Cardiac muscle cell (in vitro differentiated cells and primary cell): ENCODE measurements at regions not wholly inside any gene's neighbourhood (a gene's known extent, or its start where the extent isn't known, plus 50 kb on each side); places are given as distances from the start of the nearest gene placed in this dataset.

Source experiments
- DNase-seq, 2 donors: peaks; one replicate each; pipeline versions ENCODE4 v3.0.0 to v3.0.0-alpha.2; 2010 to 2017; ENCODE audit warnings: low read depth in 1 of 2, low spot score in 1 of 2
- H3K27ac ChIP-seq: fragments of 200-600 bp; sonication (generic); 2 replicates; pipeline ENCODE4 v1.5.1; 2016
- H3K27me3 ChIP-seq: fragments of 200-600 bp; sonication (generic); 2 replicates; pipeline ENCODE4 v1.6.0; 2016; ENCODE audit warnings: control low read depth
- H3K36me3 ChIP-seq: fragments of 200-600 bp; sonication (generic); 2 replicates; pipeline ENCODE4 v1.5.1; 2016; ENCODE audit warnings: control low read depth
- H3K4me1 ChIP-seq: fragments of 200-600 bp; sonication (generic); 2 replicates; pipeline ENCODE4 v1.8.1; 2017; ENCODE audit warnings: low read depth, mild to moderate bottlenecking, mixed run types
- H3K4me3 ChIP-seq: fragments of 200-600 bp; sonication (generic); 2 replicates; pipeline ENCODE4 v1.5.1; 2016; ENCODE audit warnings: mild to moderate bottlenecking
- H3K9me3 ChIP-seq: fragments of 200-600 bp; sonication (generic); 2 replicates; pipeline ENCODE4 v1.5.1; 2017; ENCODE audit warnings: low read depth, mild to moderate bottlenecking, control low read depth
- CTCF ChIP-seq: IDR thresholded peaks from 2 replicates; pipeline ENCODE4 v1.5.1; 2012; ENCODE audit warnings: low read depth, mild to moderate bottlenecking, low read length

GRCh38 chr21:20249401-20249800, 748.8 kb upstream of the NCAM2 start:
- no peak overlapping the region for H3K4me3 ChIP-seq
- H3K36me3 ChIP-seq: no peaks in the 10 kb centered on the region
- no peak for DNase-seq
- no peak for TF ChIP-seq CTCF
- no peaks in the 10 kb centered on the region for H3K27me3 ChIP-seq
- H3K9me3 ChIP-seq: no peaks in the 10 kb centered on the region
- no peaks in the 10 kb centered on the region for H3K4me1 ChIP-seq
- H3K27ac ChIP-seq: no peak overlapping the region

- H3K27me3 ChIP-seq: no peaks in the 10 kb centered on the region
- DNase-seq: no peak
- no peak overlapping the region for H3K4me3 ChIP-seq
- no peaks in the 10 kb centered on the region for H3K4me1 ChIP-seq
- no peaks in the 10 kb centered on the region for H3K36me3 ChIP-seq
- H3K27ac ChIP-seq: no peak overlapping the region
- TF ChIP-seq CTCF: no peak
- H3K9me3 ChIP-seq: no peaks in the 10 kb centered on the region
Measured at GRCh38 chr21:20250337-20250736, 747.9 kb upstream of the NCAM2 start.

GRCh38 chr21:20253261-20253660, 744.9 kb upstream of the NCAM2 start:
- no peaks in the 10 kb centered on the region for H3K27me3 ChIP-seq
- DNase-seq: no peak
- peaks cover 4% of the 10 kb centered on the region for H3K4me1 ChIP-seq
- H3K27ac ChIP-seq: no peak overlapping the region
- TF ChIP-seq CTCF: no peak
- no peaks in the 10 kb centered on the region for H3K36me3 ChIP-seq
- no peaks in the 10 kb centered on the region for H3K9me3 ChIP-seq
- no peak overlapping the region for H3K4me3 ChIP-seq

GRCh38 chr21:20254964-20255363, 743.2 kb upstream of the NCAM2 start:
- H3K4me3 ChIP-seq: no peak overlapping the region
- no peak overlapping the region for H3K27ac ChIP-seq
- no peak for DNase-seq
- no peaks in the 10 kb centered on the region for H3K27me3 ChIP-seq
- no peaks in the 10 kb centered on the region for H3K36me3 ChIP-seq
- no peaks in the 10 kb centered on the region for H3K9me3 ChIP-seq
- peaks cover 19% of the 10 kb centered on the region for H3K4me1 ChIP-seq
- TF ChIP-seq CTCF: no peak

- no peak for DNase-seq
- no peak for TF ChIP-seq CTCF
- Histone ChIP-seq H3K27me3 (no peaks in the 10 kb centered on the region), H3K36me3 (no peaks in the 10 kb centered on the region), H3K27ac (no peak overlapping the region), H3K9me3 (no peaks in the 10 kb centered on the region), H3K4me3 (no peak overlapping the region), H3K4me1 (peaks cover 19% of the 10 kb centered on the region)
Measured at GRCh38 chr21:20257052-20257740, 741.0 kb upstream of the NCAM2 start.

GRCh38 chr21:20258542-20258941, 739.7 kb upstream of the NCAM2 start:
- TF ChIP-seq CTCF: no peak
- no peak overlapping the region for H3K4me3 ChIP-seq
- peak in 1 of 2 donors; percentile 43 for DNase-seq
- H3K36me3 ChIP-seq: no peaks in the 10 kb centered on the region
- H3K27me3 ChIP-seq: no peaks in the 10 kb centered on the region
- no peaks in the 10 kb centered on the region for H3K9me3 ChIP-seq
- H3K27ac ChIP-seq: peak overlapping the region; percentile 26
- peaks cover 19% of the 10 kb centered on the region for H3K4me1 ChIP-seq
